ENCODE measurements at regions not wholly inside any gene's neighbourhood (a gene's known extent, or its start where the extent isn't known, plus 50 kb on each side); places are given as distances from the start of the nearest gene placed in this dataset.

- TF ChIP-seq EZH2 (IDR thresholded peaks at IDR 0.05; ENCODE audit: insufficient read depth, poor library complexity, severe bottlenecking) (no peak), EZH2phosphoT487 (IDR thresholded peaks at IDR 0.05; ENCODE audit: insufficient read depth, low read depth) (no peak)
Measured at GRCh38 chr6:134424798-134425170, 106.9 kb upstream of the SGK1 start.
